K562 (cell line): ENCODE measurements at regions not wholly inside any gene's neighbourhood (a gene's known extent, or its start where the extent isn't known, plus 50 kb on each side); places are given as distances from the start of the nearest gene placed in this dataset.

Experiments
- ATAC-seq: fragments of 200-7000 bp; cut with Tn5 transposase; 3 replicates; pipeline ENCODE4 v1.9.1; 2020; ENCODE audit warnings: moderate library complexity
- BruUV-seq: library from RNA; stranded (reverse); fragments of 400-500 nt; replicated peaks from 2 replicates; lab custom pipeline; 2021; lab: Mats Ljungman, UMichigan
- CTCF ChIA-PET: fragments of 300-600 bp; formaldehyde crosslinking; extraction: SDS; loops from one replicate; lab custom pipeline; 2021; ENCODE audit warnings: low intra/inter-chr PET ratio; lab: Yijun Ruan, JAX
- POLR2A ChIA-PET: fragments of 300-600, 350-650 bp; sonication (Branson Sonifier 250); formaldehyde crosslinking; extraction: SDS; loops from one replicate; lab custom pipeline; 2021; ENCODE audit warnings: antibody characterized with exemption, inconsistent platforms; lab: Yijun Ruan, JAX
- DNase-seq, 4 experiments: peaks; one replicate each; pipeline versions ENCODE4 v3.0.0 to v3.0.0-alpha.2; 2011 to 2018; ENCODE audit warnings: low spot score in 3 of 4, mixed read lengths in 3 of 4; ENCODE audit errors: extremely low read depth in 1 of 4
- FAIRE-seq: peaks from 2 replicates; lab custom pipeline; 2011; peaks lifted over from hg19 to GRCh38; lab: Jason Lieb, UNC
- H2AFZ ChIP-seq: 2 replicates; pipeline ENCODE4 v1.6.0; 2011; ENCODE audit warnings: low read depth, low read length, control low read depth, inconsistent platforms
- H3K27ac ChIP-seq: fragments of 200-600 bp; 3 replicates; pipeline ENCODE4 v1.8.0; 2011; ENCODE audit warnings: low read depth, mild to moderate bottlenecking, control low read depth, inconsistent platforms, low read length, moderate library complexity, mixed read lengths; ENCODE audit errors: extremely low read depth
- H3K27me3 ChIP-seq, 2 experiments: fragments of 300-600 bp in 1 of 2; 2 replicates in 1 of 2; 3 replicates in 1 of 2; pipeline versions ENCODE4 v1.6.0 to v1.8.0; 2011; ENCODE audit warnings: inconsistent platforms in 2 of 2, low read length in 2 of 2, mild to moderate bottlenecking in 1 of 2, mixed read lengths in 1 of 2, moderate library complexity in 1 of 2; ENCODE audit not compliant: control insufficient read depth in 2 of 2, insufficient read depth in 2 of 2
- H3K36me3 ChIP-seq: fragments of 300-600 bp; 3 replicates; pipeline ENCODE4 v1.8.0; 2011; ENCODE audit warnings: mild to moderate bottlenecking, low read length, inconsistent platforms; ENCODE audit not compliant: control insufficient read depth, insufficient read depth
- H3K4me1 ChIP-seq, 2 experiments: fragments of 200-600 bp in 1 of 2; replicated peaks in 1 of 2; 2 replicates in 1 of 2; 3 replicates in 1 of 2; pipeline versions ENCODE4 v1.5.1 to v1.8.0; 2011; ENCODE audit warnings: inconsistent platforms in 2 of 2, low read length in 2 of 2, mild to moderate bottlenecking in 1 of 2, mixed read lengths in 1 of 2, moderate library complexity in 1 of 2; ENCODE audit not compliant: control insufficient read depth in 2 of 2, insufficient read depth in 2 of 2
- H3K4me2 ChIP-seq: 2 replicates; pipeline ENCODE4 v1.6.1; 2011; ENCODE audit warnings: low read length, control low read depth, inconsistent platforms, mixed read lengths; ENCODE audit not compliant: insufficient read depth
- H3K4me3 ChIP-seq: fragments of 200-600 bp; sonication (generic), shearing (Covaris generic); 2 replicates; pipeline ENCODE4 v1.5.1; 2016; ENCODE audit warnings: control low read depth, inconsistent platforms
- H3K79me2 ChIP-seq: fragments of 200-600 bp; 3 replicates; pipeline ENCODE4 v1.8.0; 2011; ENCODE audit warnings: low read length, inconsistent platforms; ENCODE audit not compliant: control insufficient read depth, insufficient read depth
- H3K9ac ChIP-seq, 2 experiments: 2 replicates each; pipeline versions ENCODE4 v1.6.0 to v1.6.1; 2011; ENCODE audit warnings: low read depth in 2 of 2, low read length in 2 of 2, control low read depth in 1 of 2, inconsistent platforms in 1 of 2, mild to moderate bottlenecking in 1 of 2, mixed read lengths in 1 of 2; ENCODE audit not compliant: insufficient read depth in 1 of 2
- H3K9me1 ChIP-seq: one replicate; pipeline ENCODE4 v1.6.0; 2011; ENCODE audit warnings: inconsistent platforms, mild to moderate bottlenecking, low read length, moderate library complexity; ENCODE audit not compliant: control insufficient read depth, insufficient read depth
- H3K9me3 ChIP-seq: replicated peaks from 2 replicates; pipeline ENCODE4 v1.5.1; 2011; ENCODE audit warnings: low read depth, low read length, inconsistent platforms; ENCODE audit not compliant: control insufficient read depth, insufficient read depth
- H4K20me1 ChIP-seq: replicated peaks from 2 replicates; pipeline ENCODE4 v1.6.1; 2011; ENCODE audit warnings: low read length, inconsistent platforms, mixed read lengths; ENCODE audit not compliant: control insufficient read depth, insufficient read depth
- BDP1 ChIP-seq: IDR thresholded peaks from 3 replicates; pipeline ENCODE4 v1.6.1; 2011; ENCODE audit not compliant: insufficient read length, insufficient read depth
- DDX20 ChIP-seq: fragments of 450-650 bp; IDR thresholded peaks from 2 replicates; pipeline ENCODE4 v1.6.1; 2016; ENCODE audit warnings: missing genetic modification characterization, low read depth, mild to moderate bottlenecking, missing compliant biosample characterization, moderate library complexity
- EP400 ChIP-seq: fragments of 450-650 bp; IDR thresholded peaks from 2 replicates; pipeline ENCODE4 v1.6.1; 2017; ENCODE audit warnings: antibody characterized with exemption, mild to moderate bottlenecking, moderate library complexity
- EZH2 ChIP-seq: IDR thresholded peaks from 2 replicates; pipeline ENCODE4 v1.6.1; 2012; ENCODE audit warnings: low read depth, mild to moderate bottlenecking, inconsistent platforms, low read length, borderline replicate concordance
- FOXA1 ChIP-seq: fragments of 450-650 bp; IDR thresholded peaks from 2 replicates; pipeline ENCODE4 v1.6.1; 2016; ENCODE audit warnings: mild to moderate bottlenecking, borderline replicate concordance
- FOXJ3 ChIP-seq: sonication (generic); formaldehyde crosslinking; IDR thresholded peaks from 2 replicates; pipeline ENCODE4 v1.4.0; 2020; ENCODE audit warnings: mild to moderate bottlenecking, missing genetic modification reagents
- NONO ChIP-seq, 2 experiments: fragments of 200-400 bp in 1 of 2; fragments of 450-650 bp in 1 of 2; formaldehyde crosslinking in 1 of 2; IDR thresholded peaks; 2 replicates each; pipeline ENCODE4 v1.6.1; 2017; ENCODE audit warnings: low read depth in 2 of 2, mild to moderate bottlenecking in 2 of 2, moderate library complexity in 2 of 2, low read length in 1 of 2
- PPARD ChIP-seq: fragments of 250-450 bp; sonication (Bioruptor Pico); IDR thresholded peaks from 2 replicates; pipeline ENCODE4 v1.8.0; 2022; ENCODE audit warnings: inconsistent platforms, mild to moderate bottlenecking, moderate library complexity
- ZBTB17 ChIP-seq: fragments of 450-650 bp; formaldehyde crosslinking; IDR thresholded peaks from 2 replicates; pipeline ENCODE4 v1.4.0; 2020; ENCODE audit warnings: mild to moderate bottlenecking
- ZKSCAN3 ChIP-seq: fragments of 250-450 bp; sonication (Bioruptor Pico); IDR thresholded peaks from 2 replicates; pipeline ENCODE4 v1.4.0; 2020
- ZNF232 ChIP-seq: sonication (generic); formaldehyde crosslinking; IDR thresholded peaks from 2 replicates; pipeline ENCODE4 v1.8.0; 2022; ENCODE audit warnings: mild to moderate bottlenecking, missing genetic modification reagents
- ZNF586 ChIP-seq: fragments of 450-650 bp; formaldehyde crosslinking; conservative IDR thresholded peaks from 2 replicates; pipeline ENCODE4 v1.4.0; 2020; ENCODE audit warnings: mild to moderate bottlenecking, moderate library complexity
- WGBS: fragments of 100-300 bp; shearing (Covaris generic); methylation state at CpG from one replicate; pipeline ENCODE4 v1.1.6; 2016; ENCODE audit warnings: low coverage, mixed read lengths; ENCODE audit not compliant: insufficient coverage; ENCODE audit errors: missing lambda C conversion rate; 5-methylcytosine and 5-hydroxymethylcytosine counted together
- in situ Hi-C: fragments of 300-500 bp; cut with MboI; formaldehyde crosslinking; loops from 4 replicates; pipeline ENCODE4 v1.15.0; 2018; ENCODE audit warnings: inconsistent platforms, mixed read lengths
- intact Hi-C: fragments of 100-400 bp; cut with micrococcal nuclease; formaldehyde crosslinking; loops from 2 replicates; pipeline ENCODE4 v1.14.2; 2022
- TF ChIP-seq, protein P1 (sequence below), 3 experiments: IDR thresholded peaks in 2 of 3; conservative IDR thresholded peaks in 1 of 3; 2 replicates each; pipeline ENCODE4 v1.5.1; 2011 to 2012; ENCODE audit warnings: low read length in 3 of 3, mild to moderate bottlenecking in 3 of 3, control low read depth in 2 of 3, improper control_type of control experiment in 1 of 3, inconsistent platforms in 1 of 3, low read depth in 1 of 3, mixed read lengths in 1 of 3, moderate library complexity in 1 of 3; ENCODE audit not compliant: insufficient read depth in 2 of 3

DNA sequence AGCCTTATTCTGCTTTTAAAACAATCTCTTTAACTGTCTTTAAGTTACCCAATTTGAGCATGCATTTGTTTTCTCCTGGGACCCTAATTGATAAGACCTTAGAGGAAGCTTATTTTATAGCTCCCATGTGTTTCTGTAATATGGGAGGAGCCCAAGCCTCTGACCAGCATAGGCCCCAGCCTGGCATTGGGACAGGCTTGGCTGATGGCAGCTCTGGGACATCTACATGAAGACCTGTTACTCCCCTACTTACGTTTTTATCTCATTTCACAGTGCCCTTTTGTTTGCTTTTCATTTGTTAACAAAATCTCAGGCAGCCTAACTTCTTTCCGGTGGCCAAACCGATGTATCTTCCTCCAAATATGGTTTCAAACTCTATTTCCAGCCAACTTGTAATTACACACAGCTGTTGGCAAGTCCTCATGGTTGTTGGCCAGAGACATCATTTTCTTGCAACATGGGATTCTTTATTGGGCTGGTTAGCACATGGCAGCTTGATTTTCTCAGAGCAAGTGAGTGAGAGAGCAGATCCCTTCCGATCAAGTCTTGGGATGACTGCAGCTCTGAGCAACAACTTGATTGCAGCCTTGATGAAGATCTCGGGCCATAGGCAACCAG lies 1117.5 kb downstream of the AACS start:
- ChIA-PET POLR2A (no interaction called here), CTCF (interaction anchor here (0.6 kb wide), 1 partner anchor 1988 kb away, joined by 3 read pairs; no protein-coding TSS in a partner anchor)
- intact Hi-C loops (no loop called here), in situ Hi-C loops (no loop called here)
- Histone ChIP-seq H4K20me1 (no peaks in the 10 kb centered on the region), H2AFZ (no peak overlapping the region), H3K9ac (no peak overlapping the region), H3K27me3 (no peaks in the 10 kb centered on the region), H3K9me1 (no peaks in the 10 kb centered on the region), H3K36me3 (no peaks in the 10 kb centered on the region), H3K27ac (no peak overlapping the region), H3K4me1 (no peaks in the 10 kb centered on the region), H3K4me2 (no peak overlapping the region), H3K79me2 (no peaks in the 10 kb centered on the region), H3K4me3 (no peak overlapping the region), H3K9me3 (no peaks in the 10 kb centered on the region)
- ATAC-seq = no peak
- TF ChIP-seq DDX20 (tag) (no peak), ZBTB17 (CRISPR knock-in tag) (no peak), BDP1 (no peak), FOXA1 (no peak), EP400 (no peak), FOXJ3 (CRISPR knock-in tag) (no peak), PPARD (CRISPR knock-in tag) (no peak), NONO (IDR thresholded peaks at IDR 0.05; ENCODE audit: low read depth in 2 of 2, low read length in 1 of 2) (no peak), ZKSCAN3 (CRISPR knock-in tag) (no peak), ZNF232 (CRISPR knock-in tag) (no peak), ZNF586 (CRISPR knock-in tag) (no peak), EZH2 (no peak)
- TF ChIP-seq, protein P1, sequence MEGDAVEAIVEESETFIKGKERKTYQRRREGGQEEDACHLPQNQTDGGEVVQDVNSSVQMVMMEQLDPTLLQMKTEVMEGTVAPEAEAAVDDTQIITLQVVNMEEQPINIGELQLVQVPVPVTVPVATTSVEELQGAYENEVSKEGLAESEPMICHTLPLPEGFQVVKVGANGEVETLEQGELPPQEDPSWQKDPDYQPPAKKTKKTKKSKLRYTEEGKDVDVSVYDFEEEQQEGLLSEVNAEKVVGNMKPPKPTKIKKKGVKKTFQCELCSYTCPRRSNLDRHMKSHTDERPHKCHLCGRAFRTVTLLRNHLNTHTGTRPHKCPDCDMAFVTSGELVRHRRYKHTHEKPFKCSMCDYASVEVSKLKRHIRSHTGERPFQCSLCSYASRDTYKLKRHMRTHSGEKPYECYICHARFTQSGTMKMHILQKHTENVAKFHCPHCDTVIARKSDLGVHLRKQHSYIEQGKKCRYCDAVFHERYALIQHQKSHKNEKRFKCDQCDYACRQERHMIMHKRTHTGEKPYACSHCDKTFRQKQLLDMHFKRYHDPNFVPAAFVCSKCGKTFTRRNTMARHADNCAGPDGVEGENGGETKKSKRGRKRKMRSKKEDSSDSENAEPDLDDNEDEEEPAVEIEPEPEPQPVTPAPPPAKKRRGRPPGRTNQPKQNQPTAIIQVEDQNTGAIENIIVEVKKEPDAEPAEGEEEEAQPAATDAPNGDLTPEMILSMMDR (IDR thresholded peaks at IDR 0.05 in 2 of 3, conservative IDR thresholded peaks at IDR 0.05 in 1 of 3; ENCODE audit: insufficient read depth in 2 of 3, low read depth in 1 of 3, low read length in 3 of 3) = no peak
- DNase-seq = no peak
- FAIRE-seq = no peak
- no TSS peak for BruUV-seq
- 2% methylated on average over 5 of the region's 5 CpGs for WGBS
